ENCODE measurements at regions not wholly inside any gene's neighbourhood (a gene's known extent, or its start where the extent isn't known, plus 50 kb on each side); places are given as distances from the start of the nearest gene placed in this dataset.

- no peak for TF ChIP-seq POLR2A (IDR thresholded peaks at IDR 0.05)
- TF ChIP-seq, protein P1, sequence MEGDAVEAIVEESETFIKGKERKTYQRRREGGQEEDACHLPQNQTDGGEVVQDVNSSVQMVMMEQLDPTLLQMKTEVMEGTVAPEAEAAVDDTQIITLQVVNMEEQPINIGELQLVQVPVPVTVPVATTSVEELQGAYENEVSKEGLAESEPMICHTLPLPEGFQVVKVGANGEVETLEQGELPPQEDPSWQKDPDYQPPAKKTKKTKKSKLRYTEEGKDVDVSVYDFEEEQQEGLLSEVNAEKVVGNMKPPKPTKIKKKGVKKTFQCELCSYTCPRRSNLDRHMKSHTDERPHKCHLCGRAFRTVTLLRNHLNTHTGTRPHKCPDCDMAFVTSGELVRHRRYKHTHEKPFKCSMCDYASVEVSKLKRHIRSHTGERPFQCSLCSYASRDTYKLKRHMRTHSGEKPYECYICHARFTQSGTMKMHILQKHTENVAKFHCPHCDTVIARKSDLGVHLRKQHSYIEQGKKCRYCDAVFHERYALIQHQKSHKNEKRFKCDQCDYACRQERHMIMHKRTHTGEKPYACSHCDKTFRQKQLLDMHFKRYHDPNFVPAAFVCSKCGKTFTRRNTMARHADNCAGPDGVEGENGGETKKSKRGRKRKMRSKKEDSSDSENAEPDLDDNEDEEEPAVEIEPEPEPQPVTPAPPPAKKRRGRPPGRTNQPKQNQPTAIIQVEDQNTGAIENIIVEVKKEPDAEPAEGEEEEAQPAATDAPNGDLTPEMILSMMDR (IDR thresholded peaks at IDR 0.05), result no peak
- no peak for TF ChIP-seq POLR2AphosphoS5 (IDR thresholded peaks at IDR 0.05)
These were observed 146.1 kb downstream of the SEC14L1 start for GRCh38 chr17:77286641-77287431.

All from upper lobe of left lung (tissue), 4 donors.